ENCODE measurements at regions not wholly inside any gene's neighbourhood (a gene's known extent, or its start where the extent isn't known, plus 50 kb on each side); places are given as distances from the start of the nearest gene placed in this dataset.

DNA sequence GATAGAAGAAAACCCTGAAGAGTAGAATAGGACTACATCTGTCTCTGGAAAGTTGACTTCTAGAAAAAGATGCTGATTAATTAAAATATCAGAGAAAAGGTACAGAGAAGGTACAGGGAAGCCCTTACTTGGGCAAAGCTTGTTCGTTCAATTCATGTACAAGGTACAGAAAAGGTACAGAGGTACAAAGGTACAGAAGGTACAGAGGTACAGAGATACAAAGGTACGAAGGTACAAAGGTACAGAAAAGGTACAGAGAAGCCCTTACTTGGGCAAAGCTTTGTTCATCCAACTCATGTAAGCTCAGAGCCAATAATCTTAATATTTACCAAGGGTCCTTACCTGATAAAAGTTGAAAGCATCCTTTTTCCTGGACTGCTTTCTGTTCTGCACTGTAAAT lies 182.3 kb downstream of the PCSK1 start:
- Mint-ChIP-seq H3K27me3 (peaks cover 5% of the 10 kb centered on the region), H3K27ac (no peak overlapping the region), H3K36me3 (no peaks in the 10 kb centered on the region), H3K9me3 (ENCODE audit: low read depth) (no peaks in the 10 kb centered on the region), H3K4me1 (ENCODE audit: low read depth) (no peaks in the 10 kb centered on the region), H3K4me3 (no peak overlapping the region)

DNA sequence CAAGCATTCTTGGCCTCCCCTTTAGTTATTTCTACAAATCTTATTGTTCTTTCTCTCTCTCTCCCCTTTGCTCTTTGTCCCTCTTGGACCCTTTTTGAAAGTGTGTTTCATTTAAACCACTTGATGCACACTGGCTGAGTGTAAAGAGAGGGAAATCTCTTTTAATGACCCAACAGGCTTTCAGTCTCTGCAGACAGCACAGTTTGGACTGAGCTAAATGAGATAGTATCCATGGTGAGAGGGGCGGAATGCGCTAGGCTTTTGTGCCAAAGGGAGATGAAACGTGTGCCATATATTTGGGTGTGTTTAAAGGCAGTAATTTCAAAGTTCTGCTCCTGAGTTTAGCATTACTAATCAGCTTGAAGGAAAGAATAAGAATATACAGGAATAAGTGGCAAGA lies 184.9 kb downstream of the PCSK1 start:
- no peaks in the 10 kb centered on the region for H3K9me3 Mint-ChIP-seq (ENCODE audit: low read depth)
- no peaks in the 10 kb centered on the region for H3K4me1 Mint-ChIP-seq (ENCODE audit: low read depth)
- no peaks in the 10 kb centered on the region for H3K36me3 Mint-ChIP-seq
- H3K27ac Mint-ChIP-seq: no peak overlapping the region
- peaks cover 10% of the 10 kb centered on the region for H3K27me3 Mint-ChIP-seq
- H3K4me3 Mint-ChIP-seq: no peak overlapping the region

DNA sequence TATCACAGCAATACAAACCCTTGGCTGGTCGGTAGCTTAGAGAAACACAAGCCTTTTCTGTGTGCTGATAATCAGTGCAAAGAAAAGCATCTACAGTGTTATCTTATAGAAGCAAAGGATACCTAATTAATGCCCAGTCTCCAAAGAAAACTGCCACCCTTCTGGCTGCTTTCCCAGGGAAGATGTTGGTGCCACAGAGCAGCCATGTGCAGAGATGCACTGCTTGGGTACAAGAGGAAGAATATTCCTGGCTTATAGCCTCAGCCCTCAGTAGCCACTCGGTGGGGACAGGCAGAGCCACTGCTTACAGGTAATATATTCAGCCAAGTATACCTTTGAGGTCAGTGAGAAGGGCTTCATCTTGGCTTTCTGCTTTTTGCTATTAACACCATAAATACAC lies 185.3 kb downstream of the PCSK1 start:
- H3K4me3 Mint-ChIP-seq: no peak overlapping the region
- no peaks in the 10 kb centered on the region for H3K36me3 Mint-ChIP-seq
- H3K9me3 Mint-ChIP-seq (ENCODE audit: low read depth): no peaks in the 10 kb centered on the region
- H3K27ac Mint-ChIP-seq: no peak overlapping the region
- no peaks in the 10 kb centered on the region for H3K4me1 Mint-ChIP-seq (ENCODE audit: low read depth)
- peaks cover 11% of the 10 kb centered on the region for H3K27me3 Mint-ChIP-seq

DNA sequence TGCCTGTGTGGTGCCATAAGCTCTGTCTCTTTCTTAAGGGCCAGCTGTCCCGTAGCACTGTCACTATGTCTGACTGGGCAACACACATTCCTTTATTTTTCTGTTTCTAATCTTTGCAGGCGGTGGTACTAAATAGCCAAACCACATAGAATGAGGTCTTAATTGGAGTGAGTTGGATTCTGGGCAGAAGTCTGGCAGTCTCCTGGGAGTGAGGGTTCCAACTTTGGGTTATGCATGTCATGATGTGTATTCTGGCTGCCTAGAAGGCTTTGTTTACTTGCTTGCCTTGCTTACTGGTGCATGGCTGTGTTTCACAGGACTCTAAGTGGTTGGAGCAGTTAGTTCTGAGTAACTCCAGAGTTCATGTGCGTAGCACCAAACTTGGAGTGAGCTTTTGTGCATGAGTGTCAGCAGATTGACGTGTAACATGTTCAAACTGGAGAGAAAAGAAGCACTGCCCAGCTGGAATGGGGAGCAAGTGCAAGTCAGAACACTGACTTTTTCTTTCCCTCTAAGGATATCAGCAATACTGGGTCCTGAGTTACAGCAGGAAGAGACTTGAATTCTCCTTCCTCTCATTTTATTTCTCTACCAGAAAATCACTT lies 185.8 kb downstream of the PCSK1 start:
- H3K27me3 Mint-ChIP-seq: peaks cover 12% of the 10 kb centered on the region
- H3K27ac Mint-ChIP-seq: no peak overlapping the region
- no peaks in the 10 kb centered on the region for H3K36me3 Mint-ChIP-seq
- no peak overlapping the region for H3K4me3 Mint-ChIP-seq
- no peaks in the 10 kb centered on the region for H3K9me3 Mint-ChIP-seq (ENCODE audit: low read depth)
- H3K4me1 Mint-ChIP-seq (ENCODE audit: low read depth): no peaks in the 10 kb centered on the region

DNA sequence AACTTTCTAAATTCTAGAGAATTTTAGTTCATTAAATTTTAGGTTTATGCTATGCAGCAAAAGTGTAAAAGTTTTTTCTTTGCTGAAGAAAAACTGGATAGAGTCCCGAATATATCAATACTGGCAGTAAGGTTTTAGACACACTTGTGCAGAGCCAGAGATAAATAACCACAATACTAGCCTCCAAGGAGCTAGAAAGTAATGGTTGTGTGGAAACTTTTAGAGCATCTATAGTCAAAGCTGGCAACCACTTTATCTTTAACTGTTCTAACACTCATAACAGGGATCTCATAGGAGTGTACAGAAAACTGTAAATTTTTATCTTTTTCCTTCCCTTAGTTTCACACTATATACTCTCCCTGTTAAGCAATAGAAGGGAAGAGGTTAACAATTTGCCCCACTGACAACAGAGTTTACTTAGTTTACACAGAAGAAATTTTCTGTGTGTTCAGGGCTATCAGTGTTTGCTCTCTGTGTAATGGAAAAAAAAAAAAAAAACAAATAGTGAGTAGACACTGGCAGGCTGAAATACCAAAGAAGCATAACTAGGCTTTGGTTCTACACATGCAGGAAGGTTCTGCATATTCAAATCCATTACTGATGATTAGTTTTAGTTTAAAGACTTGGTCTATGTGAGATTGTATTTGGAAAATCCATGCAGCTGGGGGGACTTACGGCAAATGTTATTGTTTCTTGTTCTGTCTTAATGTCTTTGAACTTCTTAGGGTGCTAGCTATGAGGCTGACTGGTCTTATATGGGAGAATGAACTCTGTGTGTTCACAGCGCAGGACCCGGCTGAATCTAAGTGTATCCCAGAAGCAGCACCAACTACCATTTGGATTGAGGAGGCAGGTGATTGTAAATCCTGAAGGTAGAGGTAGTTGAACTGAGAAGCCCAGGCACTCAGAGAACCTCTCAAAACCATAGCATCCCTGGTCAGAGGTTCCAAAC lies 187.6 kb downstream of the PCSK1 start:
- Mint-ChIP-seq H3K4me1 (ENCODE audit: low read depth) (no peaks in the 10 kb centered on the region), H3K9me3 (ENCODE audit: low read depth) (no peaks in the 10 kb centered on the region), H3K36me3 (no peaks in the 10 kb centered on the region), H3K27ac (no peak overlapping the region), H3K27me3 (peaks cover 13% of the 10 kb centered on the region), H3K4me3 (no peak overlapping the region)

DNA sequence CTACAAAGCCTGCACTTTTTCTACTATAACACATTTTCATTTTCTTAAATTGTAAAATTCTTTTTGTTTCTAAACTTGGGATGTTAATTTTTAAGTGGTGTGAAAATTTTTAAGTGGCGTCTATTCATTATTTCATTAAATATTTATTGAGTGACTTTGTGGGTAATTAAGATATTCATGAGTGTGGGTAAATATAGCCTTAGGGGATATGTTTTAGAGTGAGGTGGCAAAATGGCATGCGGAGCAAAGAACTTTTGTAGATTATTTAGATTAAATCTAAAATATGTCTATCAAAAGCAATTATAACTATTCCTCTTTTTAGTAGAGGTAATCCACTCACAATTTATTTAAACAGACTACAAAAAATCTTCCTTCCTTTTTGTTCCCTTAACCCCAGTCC lies 188.4 kb downstream of the PCSK1 start:
- no peak overlapping the region for H3K4me3 Mint-ChIP-seq
- H3K27ac Mint-ChIP-seq: no peak overlapping the region

DNA sequence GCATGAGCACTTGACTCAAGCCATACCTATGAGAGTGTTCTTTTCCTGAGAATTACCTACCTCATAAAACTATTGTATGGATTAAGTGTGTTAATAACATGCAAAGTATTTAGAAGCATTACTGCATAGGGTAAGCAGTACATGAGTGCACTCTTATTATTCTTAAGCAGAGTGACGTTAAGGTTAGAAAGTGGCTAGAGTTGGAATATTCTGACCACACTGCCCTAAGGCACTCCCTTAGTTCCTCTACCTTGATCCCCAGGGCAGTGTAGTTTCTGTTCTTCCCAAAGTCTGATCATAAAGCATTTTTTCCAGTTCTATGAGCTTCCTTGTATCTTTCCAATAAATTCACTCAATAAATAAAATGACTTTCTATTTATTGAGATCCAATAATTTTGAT lies 189.2 kb downstream of the PCSK1 start:
- H3K36me3 Mint-ChIP-seq: no peaks in the 10 kb centered on the region
- no peak overlapping the region for H3K27ac Mint-ChIP-seq

More for the DNA sequence above, 188.4 kb downstream of the PCSK1 start:
- Mint-ChIP-seq H3K4me1 (ENCODE audit: low read depth) (no peaks in the 10 kb centered on the region), H3K9me3 (ENCODE audit: low read depth) (no peaks in the 10 kb centered on the region), H3K27me3 (peaks cover 13% of the 10 kb centered on the region), H3K36me3 (no peaks in the 10 kb centered on the region)

DNA sequence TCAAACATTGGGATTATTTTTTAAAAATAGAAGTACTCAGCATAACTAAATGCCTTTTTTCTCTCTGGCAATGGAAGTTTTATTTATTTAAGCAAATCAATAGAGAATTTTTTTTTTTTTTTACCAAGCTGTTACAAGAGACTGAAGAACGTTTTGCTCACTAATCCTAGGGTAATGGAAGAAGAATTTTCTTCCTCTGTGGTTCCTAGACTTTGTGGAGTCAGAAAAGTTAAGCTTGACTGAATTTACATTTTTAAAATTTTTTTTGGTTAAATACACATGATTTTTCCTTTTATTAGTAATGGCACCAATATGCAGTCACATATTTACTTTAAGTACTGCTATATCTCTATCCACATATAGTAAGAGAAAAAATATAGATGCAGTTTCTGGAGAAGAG lies 189.8 kb downstream of the PCSK1 start:
- H3K36me3 Mint-ChIP-seq: no peaks in the 10 kb centered on the region
- no peak overlapping the region for H3K27ac Mint-ChIP-seq
- no peak overlapping the region for H3K4me3 Mint-ChIP-seq
- no peaks in the 10 kb centered on the region for H3K9me3 Mint-ChIP-seq (ENCODE audit: low read depth)
- H3K4me1 Mint-ChIP-seq (ENCODE audit: low read depth): no peaks in the 10 kb centered on the region
- H3K27me3 Mint-ChIP-seq: peaks cover 12% of the 10 kb centered on the region

More for the DNA sequence above, 189.2 kb downstream of the PCSK1 start:
- no peak overlapping the region for H3K4me3 Mint-ChIP-seq
- H3K9me3 Mint-ChIP-seq (ENCODE audit: low read depth): no peaks in the 10 kb centered on the region
- no peaks in the 10 kb centered on the region for H3K4me1 Mint-ChIP-seq (ENCODE audit: low read depth)
- peaks cover 13% of the 10 kb centered on the region for H3K27me3 Mint-ChIP-seq

DNA sequence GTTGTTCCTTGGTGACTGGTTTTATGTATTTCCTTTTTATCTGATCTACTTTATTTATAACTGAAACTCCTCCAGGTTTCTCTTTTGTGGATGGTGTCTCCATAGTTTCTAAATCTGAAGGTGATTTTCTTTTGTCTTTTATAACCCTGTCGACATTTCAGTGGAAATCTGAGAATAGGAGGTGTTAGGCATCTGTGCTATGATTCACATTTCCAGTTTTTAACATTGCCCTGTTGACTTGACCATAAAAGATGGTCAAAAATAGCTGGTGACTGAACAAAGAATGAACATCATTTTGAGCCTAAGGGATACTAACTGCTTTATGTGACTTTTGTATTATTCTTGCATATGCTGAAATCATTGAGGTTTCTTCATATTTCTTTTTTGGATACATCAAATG lies 190.5 kb downstream of the PCSK1 start:
- H3K4me3 Mint-ChIP-seq: no peak overlapping the region
- no peaks in the 10 kb centered on the region for H3K36me3 Mint-ChIP-seq
- no peak overlapping the region for H3K27ac Mint-ChIP-seq
- no peaks in the 10 kb centered on the region for H3K9me3 Mint-ChIP-seq (ENCODE audit: low read depth)
- peaks cover 10% of the 10 kb centered on the region for H3K27me3 Mint-ChIP-seq
- H3K4me1 Mint-ChIP-seq (ENCODE audit: low read depth): no peaks in the 10 kb centered on the region

DNA sequence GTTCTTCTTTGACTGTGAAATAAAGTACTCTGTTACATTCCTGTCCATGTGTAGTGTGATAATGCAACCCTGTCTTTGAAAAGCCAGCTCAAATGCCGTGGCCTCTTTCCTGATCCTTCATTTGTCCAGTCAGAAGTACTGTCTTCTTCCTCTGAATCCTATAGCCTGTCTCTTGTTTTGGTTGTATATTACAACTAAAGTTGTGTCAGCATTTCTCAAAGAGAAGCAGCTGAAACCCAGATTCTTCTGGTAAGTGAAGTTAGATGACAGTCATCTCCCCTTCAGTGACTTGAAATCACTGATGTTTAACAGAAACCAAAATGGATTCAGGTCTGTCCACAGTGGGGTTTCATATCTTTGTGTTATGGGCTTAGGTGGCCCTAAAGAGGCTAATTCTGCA lies 196.2 kb downstream of the PCSK1 start:
- Mint-ChIP-seq H3K27me3 (peaks cover 3% of the 10 kb centered on the region), H3K4me3 (no peak overlapping the region), H3K27ac (no peak overlapping the region), H3K9me3 (ENCODE audit: low read depth) (no peaks in the 10 kb centered on the region), H3K4me1 (ENCODE audit: low read depth) (no peaks in the 10 kb centered on the region), H3K36me3 (no peaks in the 10 kb centered on the region)

DNA sequence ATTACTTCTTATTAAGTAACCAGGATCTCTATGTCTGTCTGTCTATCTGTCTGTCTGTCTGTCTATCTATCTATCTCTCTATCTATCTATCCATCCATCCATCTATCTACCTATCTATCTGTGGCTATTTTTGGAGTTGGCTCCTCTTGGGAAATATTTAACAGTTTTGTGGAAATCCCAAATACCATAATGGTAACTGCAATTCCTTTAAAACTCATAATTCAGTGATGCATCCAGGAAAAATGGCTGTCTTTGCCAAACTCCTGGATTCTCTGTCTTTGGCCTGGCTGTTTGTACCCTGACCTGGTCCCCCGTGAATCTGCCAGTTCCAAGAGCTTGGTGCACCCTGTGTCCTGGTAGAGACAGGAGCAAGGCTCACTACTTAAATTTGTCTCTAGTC lies 197.0 kb downstream of the PCSK1 start:
- H3K27ac Mint-ChIP-seq: no peak overlapping the region
- no peaks in the 10 kb centered on the region for H3K4me1 Mint-ChIP-seq (ENCODE audit: low read depth)
- H3K27me3 Mint-ChIP-seq: peaks cover 4% of the 10 kb centered on the region
- H3K36me3 Mint-ChIP-seq: no peaks in the 10 kb centered on the region
- no peak overlapping the region for H3K4me3 Mint-ChIP-seq
- no peaks in the 10 kb centered on the region for H3K9me3 Mint-ChIP-seq (ENCODE audit: low read depth)

DNA sequence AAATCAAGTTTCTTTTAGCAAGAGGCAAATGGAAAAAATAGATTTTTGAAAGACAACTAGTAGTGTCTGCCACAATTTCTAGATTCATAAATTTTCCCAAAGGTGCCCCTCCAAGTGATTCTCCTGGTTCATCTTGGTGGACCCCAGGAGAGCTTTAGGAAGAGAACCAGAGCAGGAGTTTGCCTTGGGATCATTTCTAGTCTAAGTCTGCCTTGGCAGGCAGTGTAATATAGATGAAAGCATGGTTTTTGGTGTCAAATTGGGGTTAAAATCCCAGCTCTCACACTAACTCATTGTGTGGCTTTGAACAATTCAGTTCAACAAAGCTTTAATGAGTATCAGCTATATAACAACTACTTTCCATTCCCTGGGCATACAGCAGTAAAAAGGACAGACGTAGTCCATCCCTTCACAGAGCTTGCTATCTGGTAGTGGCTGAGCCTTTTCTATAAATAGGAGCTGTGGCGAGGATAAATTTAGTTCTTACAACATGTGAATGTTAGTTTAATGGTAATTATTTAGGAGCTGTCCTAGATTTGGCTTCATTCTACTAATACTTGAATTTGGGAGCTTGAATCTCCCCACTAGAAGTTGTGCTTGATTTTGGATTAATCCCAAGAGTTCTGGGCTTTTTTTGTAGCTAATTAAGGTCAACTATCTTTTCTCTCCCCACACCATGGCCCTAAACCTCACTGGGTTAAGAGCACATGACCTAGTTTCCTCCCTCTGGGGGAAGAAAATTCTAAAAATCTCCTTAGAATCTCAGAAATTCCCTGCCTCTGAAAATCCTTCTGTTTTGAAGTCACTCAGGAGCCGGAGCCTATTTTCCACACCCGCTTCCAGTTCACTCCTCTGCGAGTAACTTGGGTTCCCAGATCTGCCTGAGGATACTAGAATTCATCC lies 197.8 kb downstream of the PCSK1 start:
- Mint-ChIP-seq H3K27me3 (peaks cover 4% of the 10 kb centered on the region), H3K4me1 (ENCODE audit: low read depth) (no peaks in the 10 kb centered on the region), H3K4me3 (no peak overlapping the region)

DNA sequence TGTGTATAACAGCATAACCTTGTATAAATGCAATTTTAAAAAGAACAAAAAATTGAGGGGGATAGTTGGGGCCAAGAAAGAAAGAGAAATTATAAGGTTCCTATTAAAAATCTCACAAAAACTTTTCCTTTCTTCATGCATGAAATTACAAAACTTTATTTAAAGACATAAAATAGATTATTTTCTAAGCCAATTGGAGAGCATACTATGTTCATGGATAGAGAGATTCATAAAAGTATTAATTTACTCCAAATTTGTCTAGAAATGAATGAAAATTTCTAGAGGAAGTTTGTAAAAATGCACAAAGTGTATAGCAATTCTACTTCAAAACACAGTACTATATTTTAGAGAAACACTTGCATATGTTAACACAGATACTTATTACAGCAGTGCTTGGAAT lies 200.4 kb downstream of the PCSK1 start:
- Mint-ChIP-seq H3K9me3 (ENCODE audit: low read depth) (no peaks in the 10 kb centered on the region), H3K4me3 (no peak overlapping the region), H3K36me3 (no peaks in the 10 kb centered on the region), H3K4me1 (ENCODE audit: low read depth) (no peaks in the 10 kb centered on the region), H3K27me3 (peaks cover 10% of the 10 kb centered on the region), H3K27ac (no peak overlapping the region)

More for the DNA sequence above, 197.8 kb downstream of the PCSK1 start:
- no peaks in the 10 kb centered on the region for H3K9me3 Mint-ChIP-seq (ENCODE audit: low read depth)
- no peak overlapping the region for H3K27ac Mint-ChIP-seq
- H3K36me3 Mint-ChIP-seq: no peaks in the 10 kb centered on the region

DNA sequence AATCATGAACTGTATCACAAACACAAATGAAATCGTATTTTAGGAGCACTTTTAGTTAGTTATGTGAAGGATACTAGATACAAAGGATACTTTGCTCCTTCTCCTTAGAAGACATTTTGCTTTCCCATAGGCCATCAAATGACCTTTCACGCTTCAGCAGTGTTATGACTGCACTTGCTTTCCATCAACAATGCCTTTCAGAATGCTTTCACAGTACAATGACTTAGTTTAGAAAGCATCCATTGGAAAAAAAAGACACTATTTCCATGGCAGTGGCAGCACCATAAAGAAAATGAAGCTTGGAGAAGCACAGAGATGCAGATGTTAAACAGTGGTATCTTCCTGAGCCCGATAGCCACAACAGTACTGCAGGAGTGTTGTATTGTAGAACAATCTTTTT lies 203.9 kb downstream of the PCSK1 start:
- Mint-ChIP-seq H3K4me1 (ENCODE audit: low read depth) (no peaks in the 10 kb centered on the region), H3K27me3 (peaks cover 13% of the 10 kb centered on the region), H3K27ac (no peak overlapping the region), H3K36me3 (no peaks in the 10 kb centered on the region), H3K9me3 (ENCODE audit: low read depth) (no peaks in the 10 kb centered on the region), H3K4me3 (no peak overlapping the region)

DNA sequence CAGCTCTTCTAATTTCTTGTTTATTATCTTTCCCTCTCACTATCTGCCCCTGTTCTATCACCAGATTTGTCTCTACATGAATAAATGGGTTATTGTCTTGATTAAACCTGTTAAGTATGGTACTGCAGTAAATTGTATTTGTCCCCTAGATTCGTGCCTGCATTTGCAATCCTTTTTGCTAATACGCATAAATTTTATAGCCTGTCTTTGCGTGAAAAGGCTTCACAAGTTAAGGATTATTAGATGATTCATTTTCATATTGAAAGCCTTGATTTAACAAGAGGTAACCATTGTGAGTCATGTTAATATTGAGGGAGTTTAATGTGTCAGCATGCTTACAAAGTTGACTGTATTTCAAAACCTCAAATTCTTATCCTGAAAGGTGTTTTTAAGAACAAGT lies 204.6 kb downstream of the PCSK1 start:
- Mint-ChIP-seq H3K36me3 (no peaks in the 10 kb centered on the region), H3K4me1 (ENCODE audit: low read depth) (no peaks in the 10 kb centered on the region), H3K4me3 (no peak overlapping the region), H3K27me3 (peaks cover 13% of the 10 kb centered on the region), H3K9me3 (ENCODE audit: low read depth) (no peaks in the 10 kb centered on the region), H3K27ac (no peak overlapping the region)

Measured in activated naive CD8-positive, alpha-beta T cell (primary cell).